Tongue (tissue), 2 donors: ENCODE measurements at regions not wholly inside any gene's neighbourhood (a gene's known extent, or its start where the extent isn't known, plus 50 kb on each side); places are given as distances from the start of the nearest gene placed in this dataset. TPM values are rescaled to one million over a fixed set of nuclear protein-coding genes. Genes with fewer than 3 reads are reported as not detected.
A peak's percentile ranks its signal among the peaks of the same experiment; 100 is the strongest.

Experiments used
- DNase-seq: peaks from one replicate; pipeline ENCODE4 v3.0.0-alpha.2; 2015
- small RNA-seq: library from RNA; depleted of rRNA; stranded (forward); fragments of <200 nt; gene quantifications from one replicate; pipeline ENCODE3, GENCODE V24; 2014; ENCODE audit warnings: low replicate concordance

- DNase-seq = peak; percentile 54
Measured at GRCh38 chr18:67577386-67577785, 60.9 kb upstream of the DSEL start.

GRCh38 chr18:67574749-67575148 lies 58.2 kb upstream of the DSEL start:
- no peak for DNase-seq

GRCh38 chr18:67568166-67568565 lies 51.6 kb upstream of the DSEL start:
- no peak for DNase-seq

Small RNA genes in the stretch of these regions (small RNA-seq; reads per million reads assigned to genes)
- not detected for gene AC067819.1
